ENCODE measurements at regions not wholly inside any gene's neighbourhood (a gene's known extent, or its start where the extent isn't known, plus 50 kb on each side); places are given as distances from the start of the nearest gene placed in this dataset.

DNA sequence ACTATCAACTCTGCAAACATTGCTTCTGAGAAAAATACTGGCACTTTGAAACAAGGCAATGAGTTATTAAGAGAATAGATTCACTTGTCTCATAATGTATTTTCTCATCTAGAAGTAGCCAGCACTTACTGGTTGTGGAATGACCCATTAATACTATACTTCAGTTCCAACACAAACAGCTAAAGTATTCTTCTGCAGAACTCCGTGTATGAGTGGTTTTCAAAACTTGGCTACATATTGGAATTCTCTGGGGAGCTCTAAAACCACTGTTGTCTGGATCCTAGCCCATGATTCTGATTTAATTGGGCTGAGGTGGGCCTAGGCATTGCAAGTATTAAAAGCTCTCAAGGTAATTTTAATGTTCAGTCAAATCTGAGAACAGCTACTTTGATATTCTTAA lies 1416.4 kb upstream of the RAG2 start:
- Histone ChIP-seq H3K9me3 (ENCODE audit: control insufficient read depth, low read length) (no peaks in the 10 kb centered on the region), H3K27me3 (ENCODE audit: control insufficient read depth, insufficient read depth, low read length, poor library complexity, severe bottlenecking) (no peaks in the 10 kb centered on the region), H3K9ac (ENCODE audit: extremely low read depth, low read length, poor library complexity, severe bottlenecking) (no peak overlapping the region), H3K27ac (ENCODE audit: low read depth, low read length) (no peak overlapping the region), H3K4me1 (ENCODE audit: control insufficient read depth, insufficient read depth, low read length) (no peaks in the 10 kb centered on the region), H3K4me3 (ENCODE audit: low read length) (no peak overlapping the region), H3K36me3 (ENCODE audit: control insufficient read depth, insufficient read depth, low read length) (no peaks in the 10 kb centered on the region)
- H3K27ac Mint-ChIP-seq: no peak overlapping the region
- 83 to 100% methylated on average over 1 of the region's 1 CpG for WGBS, 2 experiments (ENCODE audit: insufficient coverage in 1 of 2, insufficient read length in 1 of 2)
- no peaks in the 10 kb centered on the region for H3K27me3 Mint-ChIP-seq (ENCODE audit: insufficient read depth)
- DNase-seq: no peak
- peaks cover 2% of the 10 kb centered on the region for H3K9me3 Mint-ChIP-seq
- H3K4me3 Mint-ChIP-seq: no peak overlapping the region
- no peak for TF ChIP-seq CTCF (conservative IDR thresholded peaks at IDR 0.05)
- H3K4me1 Mint-ChIP-seq: no peaks in the 10 kb centered on the region
- no peaks in the 10 kb centered on the region for H3K36me3 Mint-ChIP-seq (ENCODE audit: low read depth)

- no peaks in the 10 kb centered on the region for H3K27me3 Mint-ChIP-seq (ENCODE audit: insufficient read depth)
- no peaks in the 10 kb centered on the region for H3K36me3 ChIP-seq (ENCODE audit: control insufficient read depth, insufficient read depth, low read length)
- H3K27ac Mint-ChIP-seq: no peak overlapping the region
These were observed 1415.1 kb upstream of the RAG2 start for GRCh38 chr11:38013157-38013556.

GRCh38 chr11:38011496-38011895 lies 1413.5 kb upstream of the RAG2 start:
- H3K36me3 ChIP-seq (ENCODE audit: control insufficient read depth, insufficient read depth, low read length): no peaks in the 10 kb centered on the region
- H3K27me3 ChIP-seq (ENCODE audit: control insufficient read depth, insufficient read depth, low read length, poor library complexity, severe bottlenecking): no peaks in the 10 kb centered on the region
- no peak overlapping the region for H3K9ac ChIP-seq (ENCODE audit: extremely low read depth, low read length, poor library complexity, severe bottlenecking)
- Mint-ChIP-seq H3K4me1 (no peaks in the 10 kb centered on the region), H3K27ac (no peak overlapping the region), H3K4me3 (no peak overlapping the region), H3K27me3 (ENCODE audit: insufficient read depth) (no peaks in the 10 kb centered on the region), H3K36me3 (ENCODE audit: low read depth) (no peaks in the 10 kb centered on the region), H3K9me3 (peaks cover 1% of the 10 kb centered on the region)
- no peak overlapping the region for H3K4me3 ChIP-seq (ENCODE audit: low read length)
- H3K4me1 ChIP-seq (ENCODE audit: control insufficient read depth, insufficient read depth, low read length): no peaks in the 10 kb centered on the region
- DNase-seq: no peak
- TF ChIP-seq CTCF (conservative IDR thresholded peaks at IDR 0.05): no peak
- H3K9me3 ChIP-seq (ENCODE audit: control insufficient read depth, low read length): no peaks in the 10 kb centered on the region
- no peak overlapping the region for H3K27ac ChIP-seq (ENCODE audit: low read depth, low read length)

More at GRCh38 chr11:38013157-38013556, 1415.1 kb upstream of the RAG2 start:
- Histone ChIP-seq H3K9ac (ENCODE audit: extremely low read depth, low read length, poor library complexity, severe bottlenecking) (no peak overlapping the region), H3K27me3 (ENCODE audit: control insufficient read depth, insufficient read depth, low read length, poor library complexity, severe bottlenecking) (no peaks in the 10 kb centered on the region), H3K4me3 (ENCODE audit: low read length) (no peak overlapping the region), H3K9me3 (ENCODE audit: control insufficient read depth, low read length) (no peaks in the 10 kb centered on the region), H3K4me1 (ENCODE audit: control insufficient read depth, insufficient read depth, low read length) (no peaks in the 10 kb centered on the region), H3K27ac (ENCODE audit: low read depth, low read length) (no peak overlapping the region)
- Mint-ChIP-seq H3K4me1 (no peaks in the 10 kb centered on the region), H3K36me3 (ENCODE audit: low read depth) (no peaks in the 10 kb centered on the region), H3K4me3 (no peak overlapping the region), H3K9me3 (peaks cover 2% of the 10 kb centered on the region)
- TF ChIP-seq CTCF (conservative IDR thresholded peaks at IDR 0.05): no peak
- no peak for DNase-seq
- 96% methylated on average over 4 to 7 of the region's 8 CpGs for WGBS, 2 experiments (ENCODE audit: insufficient coverage in 1 of 2, insufficient read length in 1 of 2)
